Fibroblast of skin of abdomen (primary cell): ENCODE measurements at regions not wholly inside any gene's neighbourhood (a gene's known extent, or its start where the extent isn't known, plus 50 kb on each side); places are given as distances from the start of the nearest gene placed in this dataset.
"Not testable (repeated sequence)": the region's sequence is repeated elsewhere in the genome, so short reads cannot be mapped to it uniquely, and the experiment has no call there.

Experiments used
- DNase-seq: peaks from one replicate; pipeline ENCODE4 v3.0.0-alpha.2; 2013

GRCh38 chr12:124131659-124132058 is 158.6 kb downstream of the ZNF664 start:
- no peak for DNase-seq

GRCh38 chr12:124132530-124132929 is 159.5 kb downstream of the ZNF664 start:
- no peak for DNase-seq

GRCh38 chr12:124136796-124137195 is 158.1 kb upstream of the RFLNA start:
- DNase-seq, result no peak

DNA sequence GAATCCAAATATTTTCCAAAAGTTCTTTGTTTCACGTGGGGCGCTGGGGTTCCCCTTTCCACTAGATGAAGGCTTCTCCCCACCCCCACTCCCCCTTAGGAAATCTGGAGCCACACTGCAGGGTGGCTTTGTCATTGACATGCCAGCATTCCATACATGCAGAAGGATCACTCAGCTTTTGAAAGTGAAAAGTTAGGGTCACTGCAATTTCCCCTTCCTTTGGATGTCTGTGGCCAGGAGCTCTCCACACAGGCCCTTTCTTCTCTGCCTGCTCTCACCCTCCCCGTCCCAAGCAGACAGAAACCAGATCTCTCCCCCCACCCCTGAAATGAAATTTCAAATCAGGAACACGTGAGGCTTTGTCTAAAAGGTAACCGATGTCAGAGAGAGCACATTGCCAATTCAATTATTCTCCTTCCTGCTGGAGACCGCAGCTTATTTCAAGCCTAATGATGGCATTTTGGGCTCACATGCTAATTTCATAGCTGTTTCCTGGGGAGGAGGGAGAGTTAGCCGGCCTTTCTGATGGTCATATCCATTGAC is 153.9 kb upstream of the RFLNA start:
- DNase-seq, result no peak

DNA sequence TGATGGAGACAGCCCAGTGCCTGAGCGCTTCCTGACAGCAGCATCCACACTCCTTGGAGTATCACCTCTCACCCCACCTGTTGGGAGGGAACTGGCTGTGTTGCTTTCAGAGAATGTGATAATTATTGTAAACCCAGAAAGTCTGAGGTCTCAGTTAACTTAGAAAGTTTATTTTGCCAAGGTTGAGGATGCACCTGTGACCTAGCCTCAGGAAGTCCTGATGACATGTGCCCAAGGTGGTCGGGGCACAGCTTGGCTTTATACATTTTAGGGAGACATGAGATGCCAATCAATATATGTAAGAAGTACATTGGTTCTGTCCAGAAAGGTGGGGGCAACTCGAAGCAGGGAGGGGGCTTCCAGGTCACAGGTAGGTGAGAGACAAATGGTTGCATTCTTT is 153.3 kb upstream of the RFLNA start:
- DNase-seq, result not testable (repeated sequence)

GRCh38 chr12:124142395-124143035 is 152.4 kb upstream of the RFLNA start:
- DNase-seq, result no peak

- DNase-seq, result no peak
Measured at GRCh38 chr12:124143726-124144125, 151.2 kb upstream of the RFLNA start.

- DNase-seq, result no peak
Measured at GRCh38 chr12:124144531-124145194, 150.2 kb upstream of the RFLNA start.

DNA sequence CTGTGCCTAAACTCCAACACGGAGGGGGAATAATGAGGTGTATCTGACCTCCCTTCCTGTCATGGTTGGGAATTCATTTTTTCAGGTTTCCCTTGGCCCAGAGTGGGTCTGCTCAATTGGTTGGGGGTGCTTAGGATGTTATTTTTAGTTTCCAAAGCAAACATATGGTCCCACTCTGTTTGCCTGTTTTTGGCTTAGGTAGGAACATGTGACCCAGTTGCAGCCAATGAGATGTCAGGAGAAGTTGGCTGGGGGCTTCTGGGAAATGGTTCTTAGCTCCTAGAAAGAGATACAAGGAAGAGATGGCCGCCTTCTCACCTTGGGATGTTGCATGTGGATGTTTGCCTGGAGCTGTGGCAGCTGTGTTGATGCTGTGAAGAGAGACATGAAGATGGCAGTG is 147.9 kb upstream of the RFLNA start:
- no peak for DNase-seq

DNA sequence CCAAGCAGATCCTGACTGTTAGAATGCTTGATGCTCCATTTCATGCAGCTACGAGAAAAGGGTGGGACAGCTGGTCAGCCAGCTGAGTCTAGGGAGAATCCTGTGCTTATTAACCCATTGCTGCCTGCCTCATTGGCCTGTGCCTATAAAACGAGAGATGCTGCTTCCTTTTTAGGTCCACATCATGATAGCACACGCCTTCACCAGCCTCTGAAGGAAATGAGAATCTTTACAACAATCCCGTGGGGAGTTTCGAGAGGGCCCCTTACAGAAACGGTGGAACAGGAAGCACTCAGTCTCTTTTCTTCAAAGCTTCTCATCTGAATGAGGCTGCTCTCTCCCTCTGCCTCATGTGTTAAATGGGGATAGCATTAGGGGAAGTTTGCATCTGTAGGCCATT is 147.3 kb upstream of the RFLNA start:
- no peak for DNase-seq

DNA sequence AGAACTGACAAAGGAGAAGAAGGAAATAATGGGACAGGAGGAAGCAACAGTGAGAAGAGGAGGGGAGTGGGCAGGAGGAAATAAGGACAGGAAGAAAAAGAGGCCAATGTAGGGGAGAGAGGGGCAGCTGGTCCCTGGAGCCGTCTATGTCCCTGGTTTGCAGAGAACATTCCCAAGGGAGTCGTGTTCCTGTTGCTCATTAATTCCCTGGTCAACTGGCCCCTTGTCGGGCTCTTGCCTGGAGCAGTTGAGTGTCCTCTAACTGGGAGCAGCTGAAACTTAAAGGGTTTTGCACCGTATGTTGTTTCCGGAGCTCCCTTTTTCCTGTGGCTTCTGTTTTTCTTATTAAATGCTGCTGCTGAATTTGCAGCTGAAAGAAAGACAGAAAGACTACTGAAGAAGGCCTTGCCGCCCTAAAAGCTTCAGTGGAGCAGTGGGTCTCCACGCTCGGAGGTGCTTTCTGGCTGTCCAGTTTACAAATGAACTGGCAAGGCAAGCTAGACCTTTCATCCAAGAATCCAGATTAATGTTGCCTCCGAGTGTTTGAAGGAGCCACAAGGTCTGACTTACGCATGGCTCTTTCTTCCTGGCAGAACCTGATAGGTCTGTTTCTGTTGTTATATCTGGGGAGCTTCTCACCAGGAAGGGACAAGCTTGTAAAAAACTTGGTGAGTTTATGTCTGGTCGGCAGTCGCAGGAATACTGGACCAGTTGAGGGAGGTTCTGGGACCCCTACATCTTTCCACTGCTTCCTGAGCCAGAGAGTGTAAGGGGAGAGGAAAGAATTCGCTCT is 146.2 kb upstream of the RFLNA start:
- DNase-seq, result no peak

DNA sequence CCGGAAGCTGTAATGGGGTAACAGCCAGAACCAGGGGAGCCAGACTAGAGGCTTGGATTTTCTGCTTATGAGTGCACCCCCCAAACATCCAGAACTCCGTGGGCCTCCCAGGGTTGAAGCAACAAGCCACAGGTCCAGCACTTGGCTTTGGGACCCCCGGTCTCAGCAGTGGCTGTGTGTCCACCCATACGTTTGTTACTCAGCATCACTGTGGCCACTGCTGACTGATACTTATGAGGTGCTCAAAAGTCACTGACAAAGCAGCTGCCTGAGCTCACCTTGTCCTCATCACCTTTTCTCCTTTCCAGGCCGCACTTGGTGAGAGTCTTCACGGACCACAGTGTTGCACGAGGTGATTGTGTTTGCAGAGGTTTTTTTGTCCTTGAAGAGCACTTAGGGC is 145.6 kb upstream of the RFLNA start:
- DNase-seq, result no peak

DNA sequence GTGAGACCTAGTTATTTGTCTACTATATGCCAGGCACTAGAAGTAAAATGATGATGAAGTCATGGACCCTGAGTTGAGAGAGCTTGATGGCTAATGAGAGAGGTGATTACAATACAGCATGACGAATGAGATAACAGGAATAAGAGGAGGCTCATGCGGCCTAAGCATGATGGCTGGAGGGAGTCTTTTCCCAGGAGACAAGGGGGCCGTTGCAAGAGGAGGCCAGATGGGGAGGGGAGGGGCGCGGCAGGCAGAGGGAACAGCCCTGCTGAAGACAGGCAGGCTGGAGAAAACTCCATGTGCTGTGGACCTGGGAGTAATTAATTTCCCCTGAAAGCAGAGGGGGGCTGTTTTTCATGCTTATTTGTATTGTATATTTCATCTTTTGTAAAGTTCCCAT is 144.7 kb upstream of the RFLNA start:
- DNase-seq, result no peak

- no peak for DNase-seq
Measured at GRCh38 chr12:124151583-124151982, 143.3 kb upstream of the RFLNA start.

GRCh38 chr12:124152731-124153130 is 142.2 kb upstream of the RFLNA start:
- DNase-seq, result peak; percentile 83

DNA sequence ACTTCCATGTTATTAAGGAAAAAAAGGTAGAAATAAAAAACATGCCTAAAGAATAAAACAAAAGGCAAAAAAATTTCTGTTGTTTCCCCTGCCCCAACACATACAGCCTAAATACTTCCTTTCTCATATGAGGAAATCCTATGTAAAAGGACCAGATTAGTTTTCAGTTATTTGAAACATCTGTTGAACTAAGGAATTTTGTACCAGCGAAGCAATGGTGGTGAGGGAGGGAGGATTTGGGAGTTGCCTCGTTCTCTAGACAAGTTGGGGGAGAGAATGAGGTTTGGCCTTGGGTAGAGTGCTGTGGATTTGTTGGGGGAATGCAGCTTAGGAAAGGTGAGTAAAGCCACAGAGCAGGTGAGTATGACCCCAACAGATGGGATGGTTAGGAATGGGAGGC is 141.5 kb upstream of the RFLNA start:
- peak; percentile 45 for DNase-seq

GRCh38 chr12:124157406-124157805 is 137.5 kb upstream of the RFLNA start:
- DNase-seq, result no peak

- no peak for DNase-seq
Measured at GRCh38 chr12:124159655-124160054, 135.2 kb upstream of the RFLNA start.

DNA sequence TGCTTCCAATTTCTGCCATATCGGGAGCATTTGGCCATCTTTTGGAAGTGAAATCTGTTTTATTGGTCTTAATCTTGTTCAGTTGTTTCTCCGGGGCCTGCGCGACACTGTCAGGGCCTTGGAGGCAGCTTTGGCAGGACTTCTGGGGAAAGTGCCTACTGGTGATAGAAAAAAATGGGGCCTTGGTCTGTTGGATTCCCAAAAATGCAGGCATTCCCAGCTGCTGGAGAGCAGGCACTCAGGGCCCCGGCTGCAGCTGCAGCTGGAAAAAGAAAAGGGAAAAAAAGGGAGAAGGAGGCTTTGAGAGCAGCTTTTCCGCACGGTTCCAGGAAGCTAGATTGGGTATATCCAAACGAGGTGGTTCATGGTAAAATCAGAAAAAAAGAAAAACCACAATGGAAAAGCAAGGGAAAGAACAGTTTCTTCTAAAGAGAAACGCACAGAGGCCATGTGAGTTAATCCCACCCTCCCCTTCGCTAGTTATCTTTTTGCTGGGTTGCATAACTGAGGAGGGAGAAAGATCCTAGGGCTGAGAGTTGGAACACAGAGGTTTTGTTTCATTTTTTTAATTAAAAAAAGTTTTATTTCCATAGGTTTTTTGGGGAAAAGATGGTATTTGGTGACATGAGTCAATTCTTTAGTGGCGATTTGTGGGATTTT is 134.7 kb upstream of the RFLNA start:
- peak; percentile 47 for DNase-seq

DNA sequence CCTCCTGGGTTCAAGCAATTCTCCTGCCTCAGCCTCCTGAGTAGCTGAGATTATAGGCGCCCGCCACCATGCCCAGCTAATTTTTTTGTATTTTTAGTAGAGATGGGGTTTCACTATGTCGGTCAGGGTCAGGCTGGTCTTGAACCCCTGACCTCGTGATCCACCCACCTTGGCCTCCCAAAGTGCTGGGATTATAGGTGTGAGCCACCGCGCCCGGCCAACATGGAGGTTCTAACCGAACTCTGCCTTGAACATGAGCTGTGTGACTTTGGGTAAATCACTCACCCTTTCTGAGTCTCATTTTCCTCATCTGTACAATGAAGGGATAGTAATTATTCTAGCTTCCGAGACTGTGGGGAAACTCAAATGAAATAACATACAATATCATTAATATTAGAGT is 133.5 kb upstream of the RFLNA start:
- not testable (repeated sequence) for DNase-seq

DNA sequence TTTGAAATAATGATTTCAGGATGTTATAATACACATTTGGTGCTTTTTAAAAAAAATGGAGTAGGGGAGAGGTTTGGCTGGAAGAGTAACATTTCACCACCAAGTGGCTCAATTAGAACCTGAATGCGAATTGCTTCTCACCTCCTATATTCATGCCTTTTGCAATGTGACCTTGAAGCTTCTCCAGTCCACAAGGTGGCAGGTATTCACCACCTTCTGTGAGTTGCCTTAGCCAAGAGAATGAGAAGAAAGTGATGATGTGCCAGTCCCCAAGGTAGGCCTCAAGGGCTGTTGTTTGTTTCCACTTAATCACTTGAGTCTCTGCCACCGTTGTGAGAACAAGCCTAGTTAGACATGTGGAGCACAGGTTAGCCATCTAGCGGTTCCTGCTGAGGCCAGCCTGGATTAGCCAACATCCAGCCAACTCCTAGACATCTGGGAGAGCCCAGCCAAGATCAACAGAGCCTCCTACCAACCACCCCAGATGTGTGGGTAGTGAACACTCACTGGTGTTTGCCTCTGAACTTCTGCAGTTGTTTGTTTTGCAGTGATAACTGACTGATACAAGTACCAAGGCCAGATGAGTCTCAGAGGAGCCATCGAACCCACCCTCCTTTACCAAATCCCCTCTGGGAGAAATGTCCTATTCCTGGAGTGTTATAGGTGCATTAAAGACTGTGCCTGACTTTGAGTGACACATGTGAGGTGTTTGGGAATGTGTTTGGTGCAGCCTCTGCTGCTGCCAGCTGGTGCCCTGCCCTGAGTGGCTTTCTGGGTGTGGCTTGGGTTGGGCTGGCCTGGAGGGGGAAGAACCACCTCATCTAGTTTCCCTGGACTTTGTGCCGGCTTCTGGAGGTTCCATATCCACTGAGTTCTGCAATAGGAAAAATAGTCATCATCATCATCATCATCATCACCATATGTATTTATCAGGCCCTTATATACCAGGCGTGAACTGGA is 132.5 kb upstream of the RFLNA start:
- DNase-seq, result no peak

- DNase-seq, result no peak
Measured at GRCh38 chr12:124165695-124166094, 129.2 kb upstream of the RFLNA start.
